GM18867 (cell line): ENCODE measurements at regions not wholly inside any gene's neighbourhood (a gene's known extent, or its start where the extent isn't known, plus 50 kb on each side); places are given as distances from the start of the nearest gene placed in this dataset.
"Not testable (repeated sequence)": the region's sequence is repeated elsewhere in the genome, so short reads cannot be mapped to it uniquely, and the experiment has no call there.

ENCODE experiments used
- ATAC-seq: cut with Tn5 transposase; IDR thresholded peaks from one replicate; pipeline ENCODE4 v1.9.1; 2021; ENCODE audit warnings: mild to moderate bottlenecking, moderate library complexity; ENCODE audit not compliant: unreplicated experiment

DNA sequence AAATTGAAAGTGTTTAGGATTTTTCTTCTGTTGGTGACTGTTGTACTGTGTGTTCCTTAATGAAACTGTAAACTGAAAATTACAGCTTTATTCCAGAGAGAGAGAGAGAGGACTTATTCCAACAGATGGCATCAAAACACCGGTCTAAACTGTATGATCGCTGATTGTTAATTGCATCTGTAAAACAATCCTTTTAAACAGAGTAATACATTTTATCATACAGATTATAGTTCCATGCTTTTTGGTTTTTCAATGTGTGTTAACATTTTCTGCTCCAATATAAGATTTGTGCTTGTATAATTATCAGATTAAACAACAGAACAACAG is 289.7 kb upstream of the DNAJC19 start:
- ATAC-seq = no peak

DNA sequence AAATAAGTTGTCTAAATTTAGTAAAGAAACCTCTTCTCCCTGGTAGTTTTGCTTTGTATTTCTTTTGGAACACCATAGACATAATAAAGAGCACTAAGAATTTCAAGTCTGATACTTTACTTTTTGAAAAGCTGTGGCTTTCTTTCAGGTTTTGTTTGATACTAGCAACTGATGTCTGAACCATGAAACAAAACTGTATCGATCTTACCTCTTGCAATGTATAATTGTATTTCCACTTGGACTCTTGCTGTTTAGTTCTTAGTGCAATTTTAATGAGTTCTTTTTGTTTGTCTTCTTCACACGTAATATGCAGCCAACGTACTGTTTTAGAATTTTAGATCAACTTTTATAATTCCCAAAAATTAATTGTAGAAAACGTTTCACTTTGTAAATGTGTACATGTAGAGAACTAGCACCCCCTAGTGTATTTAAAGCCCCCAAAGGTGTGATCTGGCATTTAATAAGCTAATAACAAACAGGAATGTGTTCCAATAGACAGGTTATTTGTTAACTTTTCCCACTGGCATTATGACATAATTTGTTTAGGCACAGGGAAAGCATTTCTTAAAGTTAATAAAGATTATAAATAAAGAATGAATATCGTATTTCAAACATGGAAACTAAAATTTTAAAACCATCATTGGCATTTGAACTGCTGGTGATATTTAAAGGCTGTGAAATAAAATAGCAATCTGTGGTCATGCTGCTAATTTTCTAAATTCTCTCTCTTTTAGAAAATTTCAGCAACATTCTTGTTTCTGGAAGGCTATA is 289.1 kb upstream of the DNAJC19 start:
- ATAC-seq = peak; percentile 40

DNA sequence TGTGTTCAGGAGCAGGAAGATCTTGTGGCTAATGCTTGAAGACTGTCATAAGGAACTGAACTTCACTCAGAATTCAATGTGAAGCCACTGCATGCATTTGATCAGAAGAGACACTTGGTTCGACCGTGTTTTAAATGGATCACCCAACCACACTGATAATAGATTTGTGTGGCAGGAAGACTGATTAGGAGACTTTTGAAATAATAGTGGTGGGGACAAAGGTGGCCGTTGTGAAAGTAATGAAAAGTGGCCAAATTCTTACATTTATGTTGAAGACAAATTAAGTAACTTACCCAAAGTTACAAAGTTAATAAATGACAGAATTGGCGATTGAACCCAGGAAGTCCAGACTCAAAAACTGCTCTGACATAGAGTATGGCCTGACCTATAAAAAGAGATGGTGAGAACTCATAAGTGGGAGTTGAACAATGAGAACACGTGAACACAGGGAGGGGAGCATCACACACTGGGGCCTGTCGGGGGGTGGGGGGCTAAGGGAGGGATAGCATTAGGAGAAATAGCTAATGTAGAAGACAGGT is 286.9 kb upstream of the DNAJC19 start:
- ATAC-seq = no peak

DNA sequence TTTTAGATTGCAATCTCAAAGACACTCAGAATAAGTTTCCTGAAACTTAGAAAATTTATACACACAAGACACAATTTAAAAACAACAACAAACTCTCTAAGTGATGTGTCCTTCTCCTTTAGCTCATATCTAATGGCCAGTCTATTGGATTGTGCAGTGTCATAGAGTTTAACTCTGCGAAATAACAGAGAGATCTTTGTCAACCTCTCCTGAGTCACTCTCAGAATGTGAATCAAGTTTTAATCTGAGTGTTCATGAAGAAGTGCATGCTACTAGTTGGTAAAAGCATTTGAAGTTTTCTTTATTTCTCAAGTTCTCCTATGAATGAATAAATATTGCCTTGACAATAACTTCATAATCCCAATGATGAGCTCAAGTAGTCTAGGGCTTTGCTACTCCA is 284.5 kb upstream of the DNAJC19 start:
- no peak for ATAC-seq

DNA sequence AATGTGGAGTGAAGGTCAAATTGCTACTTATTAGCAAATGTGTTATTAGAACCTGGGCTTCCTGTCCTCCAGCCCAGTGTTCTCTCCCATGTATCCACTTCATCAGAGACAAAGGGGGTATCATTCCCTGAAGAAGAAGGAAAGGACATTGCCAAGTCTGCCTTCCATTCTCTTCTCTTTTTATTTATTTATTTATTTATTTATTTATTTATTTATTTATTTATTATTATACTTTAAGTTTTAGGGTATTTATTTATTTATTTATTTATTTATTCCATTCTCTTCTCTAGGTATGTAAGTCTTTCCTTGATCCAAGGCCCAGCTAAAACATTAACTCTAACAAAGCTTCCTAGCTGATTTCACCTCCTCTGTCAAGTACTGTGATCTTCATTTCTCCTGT is 277.8 kb upstream of the DNAJC19 start:
- ATAC-seq = no peak

DNA sequence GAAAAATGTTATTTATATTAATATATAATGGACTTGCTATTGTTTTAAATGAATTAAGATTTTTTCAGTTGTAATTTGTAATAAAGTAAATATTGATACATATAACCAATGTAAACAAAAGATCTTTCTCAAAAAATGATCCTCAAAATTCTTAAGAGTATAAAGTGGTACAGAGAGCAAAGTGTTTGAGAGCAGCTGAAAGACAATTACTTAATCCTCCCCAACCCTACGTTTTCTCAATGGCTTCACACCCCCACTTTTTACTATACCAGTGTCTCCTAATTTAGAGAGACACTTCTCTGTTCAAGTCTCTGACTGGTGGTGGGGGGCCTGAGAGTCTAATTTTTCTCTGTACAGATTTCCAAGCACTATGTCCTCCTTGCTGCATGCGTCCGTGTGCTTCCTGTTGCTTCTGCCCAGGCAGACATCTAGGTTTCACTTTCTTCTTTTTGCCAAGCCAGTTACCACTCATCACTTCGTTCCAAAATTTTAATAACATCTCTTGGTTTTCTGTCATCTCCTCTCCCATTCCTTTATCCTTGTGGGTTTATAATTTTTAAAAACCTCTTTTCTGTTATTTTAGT is 276.3 kb upstream of the DNAJC19 start:
- peak; percentile 90 for ATAC-seq

DNA sequence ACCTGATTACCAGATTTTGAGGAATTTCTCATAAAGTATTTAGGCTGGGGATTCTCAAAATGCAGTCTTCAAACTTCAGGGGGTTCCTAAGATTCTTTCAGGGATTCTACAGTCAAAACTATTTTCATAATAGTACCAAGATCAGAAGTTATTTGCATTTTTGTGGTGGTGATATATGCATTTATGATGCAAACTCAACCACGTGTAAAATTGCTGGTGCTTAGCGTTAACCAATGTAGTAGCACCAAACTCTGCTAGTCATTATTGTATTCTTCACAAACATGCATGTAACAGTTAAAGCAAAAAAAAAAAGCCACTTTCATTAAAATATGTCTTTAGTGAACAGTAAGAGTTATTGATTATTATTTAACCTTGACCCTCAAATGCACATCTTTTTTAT is 274.9 kb upstream of the DNAJC19 start:
- peak; percentile 63 for ATAC-seq

DNA sequence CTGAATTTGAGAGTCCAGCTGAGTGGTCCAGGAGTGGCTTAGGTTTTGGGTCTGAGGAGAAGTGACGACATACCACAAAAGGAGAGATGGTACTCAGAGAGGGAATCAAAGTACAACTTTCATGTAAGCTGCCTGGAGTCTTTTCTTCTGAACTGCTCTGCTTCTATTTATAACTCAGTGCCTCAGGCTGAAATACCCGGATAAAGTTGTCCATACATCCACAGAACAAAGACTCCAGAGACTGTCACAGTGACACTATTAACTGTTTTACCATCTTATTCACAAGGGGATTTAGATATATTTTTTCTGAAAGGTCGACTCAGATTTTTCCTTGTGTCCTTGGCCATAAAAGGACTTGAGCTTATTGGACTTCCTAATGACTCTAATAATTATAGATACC is 264.3 kb upstream of the DNAJC19 start:
- ATAC-seq = no peak

DNA sequence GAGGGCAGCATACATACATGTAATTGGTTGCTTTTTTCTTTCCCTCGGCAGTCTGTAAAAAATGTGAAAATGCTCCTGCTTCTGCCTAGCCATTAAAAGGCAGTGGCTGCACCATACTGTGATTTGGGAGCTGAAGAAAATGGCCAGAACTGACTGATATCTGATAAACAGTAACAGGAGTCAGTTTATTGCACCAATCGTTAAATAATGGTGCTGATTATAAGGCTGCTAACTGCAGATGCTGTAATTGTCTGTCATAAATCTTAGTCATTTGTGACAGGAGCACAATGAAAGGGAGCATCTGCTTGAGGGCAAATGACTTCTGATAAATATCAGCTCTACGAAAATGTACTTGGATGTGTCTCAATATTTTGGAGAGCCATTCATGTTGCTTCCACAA is 263.1 kb upstream of the DNAJC19 start:
- ATAC-seq = no peak

DNA sequence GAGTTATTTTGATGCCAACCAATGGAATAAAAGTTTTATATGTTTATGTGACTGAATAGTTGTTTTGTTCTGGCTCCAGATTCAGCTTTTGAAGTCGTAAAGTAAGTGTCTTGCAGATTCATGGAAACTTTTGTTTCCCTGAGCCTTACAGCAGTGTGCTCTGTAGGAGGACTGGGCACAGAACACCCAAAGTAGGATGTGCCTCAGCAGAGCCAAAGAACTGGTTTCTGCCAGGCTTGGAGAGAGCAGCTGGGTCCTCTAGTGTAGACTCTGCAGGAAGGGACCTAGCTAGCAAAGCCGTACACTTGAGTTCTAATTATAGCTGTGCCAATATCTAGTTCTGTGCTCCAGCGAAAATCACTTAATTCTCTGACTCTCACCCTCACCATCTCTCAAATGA is 261.2 kb upstream of the DNAJC19 start:
- no peak for ATAC-seq

DNA sequence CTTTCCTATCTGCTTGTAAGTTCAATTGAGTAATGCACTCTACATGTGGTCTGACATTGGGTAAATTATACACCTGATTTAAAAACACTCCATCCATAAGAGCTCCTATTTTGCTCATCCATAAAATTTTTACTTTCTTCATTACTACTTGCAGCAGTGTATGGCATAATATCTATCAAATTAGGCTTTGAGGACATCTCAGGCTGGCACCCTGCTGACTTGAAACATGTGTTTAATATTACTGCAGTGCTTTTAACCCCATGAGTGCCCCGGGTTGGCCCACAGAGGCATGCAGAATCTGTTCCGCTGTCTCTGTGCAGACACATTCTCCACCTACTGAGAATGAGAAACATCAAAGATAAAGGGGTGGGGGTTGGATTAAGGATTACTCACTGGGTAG is 249.9 kb upstream of the DNAJC19 start:
- no peak for ATAC-seq

DNA sequence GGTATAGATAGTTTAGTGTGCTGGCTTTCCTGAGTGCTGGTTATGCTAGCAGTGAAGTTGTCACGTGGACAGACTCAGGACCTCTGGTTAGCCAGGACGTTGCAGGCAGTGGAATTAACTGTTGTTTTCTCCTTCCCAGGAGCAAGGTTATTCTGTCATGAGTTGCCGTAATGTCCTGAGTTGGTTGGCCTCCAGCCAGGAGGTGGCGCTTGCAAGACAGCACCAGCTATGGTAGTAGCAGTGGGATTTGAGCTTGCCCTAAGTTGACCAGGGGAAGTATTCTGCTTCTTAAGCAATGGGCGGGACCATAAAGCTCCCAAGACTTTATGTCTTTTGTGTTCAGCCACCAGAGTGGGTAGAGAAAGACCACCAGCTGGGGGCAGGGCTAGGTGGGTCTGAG is 240.7 kb upstream of the DNAJC19 start:
- ATAC-seq = no peak

DNA sequence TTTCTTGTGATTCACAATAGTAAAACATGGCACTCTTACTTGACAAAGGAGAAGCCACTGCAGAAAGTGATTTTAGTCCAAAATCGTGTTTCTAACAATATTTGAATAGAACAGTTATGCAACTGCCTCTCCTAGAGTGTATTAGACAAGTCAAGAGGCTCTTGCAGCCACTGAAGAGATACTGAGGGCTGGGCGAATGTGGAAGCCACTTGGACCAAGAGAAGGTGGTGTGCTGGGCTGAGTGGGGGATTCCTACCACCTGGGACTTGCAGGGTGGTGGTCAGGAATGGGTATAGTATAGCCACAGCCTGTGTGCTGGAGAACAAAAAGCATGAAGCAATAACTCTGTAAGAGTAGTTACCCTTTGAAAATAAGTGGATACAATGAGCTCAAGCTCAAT is 223.8 kb upstream of the DNAJC19 start:
- ATAC-seq = no peak

DNA sequence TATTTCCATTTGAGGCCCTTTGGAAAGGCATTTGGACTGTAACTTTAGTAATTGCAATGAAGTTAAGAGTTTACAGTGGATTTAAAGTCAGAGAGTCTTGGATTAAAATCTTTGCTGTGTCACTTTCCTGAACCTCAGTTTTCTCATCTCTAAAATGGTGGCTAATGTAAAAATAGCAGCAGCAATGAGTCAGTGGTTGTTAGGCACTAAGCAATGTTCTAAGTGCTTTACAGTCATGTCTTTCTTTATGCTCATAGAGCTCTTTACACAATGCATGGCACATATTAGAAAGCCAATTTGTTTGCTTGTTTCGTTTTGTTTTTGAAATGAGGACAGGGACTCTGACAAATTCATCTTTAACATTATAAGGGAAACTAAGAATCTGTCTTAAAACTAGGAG is 222.7 kb upstream of the DNAJC19 start:
- no peak for ATAC-seq

DNA sequence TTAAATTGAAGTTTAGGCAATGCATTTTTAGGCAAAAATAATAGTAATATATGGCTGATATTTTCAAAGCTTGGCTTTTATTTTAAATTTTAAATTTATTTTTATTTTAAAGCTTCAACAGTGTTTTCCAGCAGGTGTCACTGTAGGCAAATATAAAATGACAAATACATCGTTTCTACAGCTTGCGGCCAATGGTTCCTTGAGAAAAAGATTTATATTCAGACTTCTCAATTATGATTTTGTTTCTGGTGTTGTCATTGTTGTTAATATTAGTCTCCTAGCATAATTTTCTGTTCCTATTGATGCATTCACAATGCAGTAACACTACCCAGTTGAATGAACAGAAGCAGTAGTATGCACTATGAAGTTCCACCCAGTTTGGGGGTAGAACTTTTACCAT is 220.7 kb upstream of the DNAJC19 start:
- ATAC-seq = no peak

DNA sequence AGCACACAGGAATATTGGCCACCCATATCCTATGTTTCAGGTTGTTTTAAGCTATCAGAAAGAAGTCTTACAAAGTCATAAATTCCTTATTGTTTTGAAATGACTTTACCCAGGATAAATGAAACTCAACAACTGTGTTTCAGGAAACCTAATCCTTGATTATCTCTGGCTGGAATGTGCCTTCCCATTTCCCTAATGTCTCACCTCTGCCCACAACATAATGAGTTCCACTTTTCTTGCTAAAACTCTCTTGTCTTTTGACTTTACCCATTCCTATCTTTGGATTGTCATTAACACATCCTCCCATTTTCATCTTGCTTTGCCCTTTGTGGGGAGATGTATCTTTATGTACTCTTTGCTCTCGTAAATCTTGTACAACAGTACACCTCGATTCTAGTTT is 200.0 kb upstream of the DNAJC19 start:
- ATAC-seq = no peak

DNA sequence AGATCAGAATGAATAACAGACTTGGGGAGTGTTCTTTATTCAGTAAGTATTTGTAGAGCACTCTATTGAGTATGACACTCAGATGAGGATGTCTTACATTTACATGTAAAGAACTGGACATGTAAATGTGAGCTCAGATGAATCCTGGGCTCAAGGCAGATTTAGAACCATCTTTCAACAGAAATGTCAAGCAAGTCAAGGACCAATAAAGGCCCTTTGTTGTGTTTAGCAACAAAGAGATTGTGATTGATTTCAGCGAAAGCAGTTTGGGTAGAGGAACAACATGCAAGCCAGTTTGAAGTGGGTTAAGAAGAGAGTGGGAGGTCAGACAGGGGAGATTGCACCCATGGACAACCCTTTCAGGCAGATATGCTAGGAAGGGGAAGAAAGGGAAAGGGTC is 194.2 kb upstream of the DNAJC19 start:
- ATAC-seq = no peak

DNA sequence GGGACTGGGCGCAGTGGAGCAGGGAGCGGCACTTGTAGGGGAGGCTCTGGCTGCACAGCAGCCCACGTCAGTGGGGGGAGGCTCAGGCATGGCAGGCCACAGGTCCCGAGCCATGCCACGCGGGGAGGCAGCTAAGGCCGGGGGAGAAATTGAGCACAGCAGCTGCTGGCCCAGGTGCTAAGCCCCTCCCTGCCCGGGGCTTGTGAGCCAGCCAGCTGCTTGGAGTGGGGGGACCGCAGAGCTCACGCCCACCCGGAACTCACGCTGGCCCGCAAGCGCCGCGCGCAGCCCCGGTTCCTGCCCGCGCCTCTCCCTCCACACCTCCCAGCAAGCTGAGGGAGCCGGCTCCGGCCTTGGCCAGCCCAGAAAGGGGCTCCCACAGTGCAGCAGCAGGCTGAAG is 193.5 kb upstream of the DNAJC19 start:
- ATAC-seq = not testable (repeated sequence)

DNA sequence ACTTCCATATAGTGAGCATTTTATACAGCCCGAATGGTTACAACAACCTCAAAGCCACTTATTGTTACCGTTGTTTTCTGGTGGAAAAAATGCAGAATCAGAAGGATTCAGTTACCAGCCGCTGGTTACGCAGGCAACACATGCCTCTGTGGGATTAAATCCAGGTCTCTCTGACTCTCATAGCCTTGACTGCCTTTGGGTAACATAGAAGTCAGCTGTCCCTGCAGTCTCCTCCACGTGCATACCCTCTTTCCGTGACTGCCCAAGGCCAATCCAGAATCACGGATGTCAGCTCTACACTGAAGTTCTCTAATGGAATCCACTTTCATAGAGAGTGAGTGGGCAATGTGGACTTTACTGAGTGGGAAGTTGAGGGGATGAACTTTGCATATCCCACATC is 189.5 kb upstream of the DNAJC19 start:
- no peak for ATAC-seq

DNA sequence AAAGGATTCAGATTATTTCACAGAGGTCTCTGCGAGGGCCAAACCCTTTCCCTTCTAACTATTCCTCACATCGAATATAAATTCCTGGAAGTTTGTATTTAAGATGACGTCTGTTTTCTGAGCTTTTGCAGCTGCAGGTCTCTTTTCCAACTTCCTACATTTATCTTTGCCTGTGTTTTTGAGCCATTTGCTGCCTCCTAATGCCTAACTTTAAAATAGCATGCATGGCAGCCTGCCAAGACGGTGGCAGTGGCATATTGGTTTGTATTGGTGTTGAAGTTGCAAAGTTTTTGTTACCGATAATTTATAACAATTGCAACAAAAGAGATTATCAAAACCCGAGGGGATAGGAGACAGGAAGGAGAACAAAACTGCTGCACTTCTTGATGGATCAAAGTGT is 187.1 kb upstream of the DNAJC19 start:
- peak; percentile 77 for ATAC-seq

DNA sequence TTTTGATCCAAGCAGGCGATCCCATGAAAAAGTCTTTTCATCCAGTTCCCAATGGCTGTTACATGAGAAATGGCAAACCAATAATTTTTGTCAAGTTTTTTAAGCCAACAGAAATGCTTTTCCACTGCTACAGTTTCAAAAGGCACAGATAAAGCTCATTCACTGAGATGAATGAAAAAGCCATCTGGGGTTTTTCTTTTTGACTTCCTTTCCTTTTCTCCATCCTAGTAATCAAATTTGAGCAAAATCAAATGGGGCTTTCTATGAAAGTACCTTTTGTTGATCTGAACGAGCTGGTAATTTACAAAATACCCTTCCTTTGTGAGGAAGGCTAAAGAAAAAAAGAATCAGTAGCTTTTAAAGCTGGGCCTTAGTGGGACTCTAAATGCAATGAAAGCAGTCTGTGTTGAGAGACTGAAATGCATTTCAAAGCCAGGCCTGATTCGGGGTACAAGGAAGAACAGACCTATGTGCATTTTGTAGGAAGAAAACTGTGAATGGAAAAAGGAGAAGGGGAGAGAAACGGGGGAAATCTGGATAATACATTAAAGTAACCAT is 185.2 kb upstream of the DNAJC19 start:
- ATAC-seq = no peak

DNA sequence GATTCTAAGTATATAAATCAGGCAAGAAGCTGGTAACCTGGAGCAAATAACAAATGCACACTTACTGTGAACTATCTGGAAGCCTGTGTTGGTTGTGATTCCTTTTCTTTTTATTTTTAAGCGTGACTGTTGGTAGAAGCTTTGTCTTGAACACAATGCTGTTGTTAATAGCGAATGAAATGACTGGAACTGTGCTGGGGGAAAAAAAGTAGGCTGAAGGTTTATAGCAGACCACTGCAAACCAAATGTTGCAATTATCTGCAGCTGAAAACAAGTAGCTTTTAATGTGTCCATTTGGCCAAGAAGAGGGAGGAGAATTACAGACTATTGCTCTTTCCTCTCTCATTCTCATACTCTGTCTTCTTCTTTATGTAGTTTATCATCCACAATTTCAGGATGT is 184.5 kb upstream of the DNAJC19 start:
- ATAC-seq = no peak

DNA sequence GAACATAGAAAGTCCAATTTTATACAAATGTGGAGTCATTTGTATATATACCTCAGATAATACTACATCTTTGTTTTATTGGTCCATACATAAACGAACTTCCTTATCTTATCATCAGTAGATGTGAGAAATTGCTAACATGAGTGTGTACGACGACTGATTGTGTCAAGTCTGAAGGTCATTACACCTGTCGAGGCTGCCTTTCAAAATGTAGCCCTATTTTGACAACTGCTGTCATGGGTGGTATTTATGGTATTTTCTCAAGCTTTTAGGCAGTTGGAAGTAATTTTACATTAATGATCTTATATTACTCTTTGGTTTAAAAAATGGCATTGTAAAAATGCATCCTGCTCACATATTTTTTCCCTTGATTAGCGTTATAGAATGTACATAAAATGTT is 183.7 kb upstream of the DNAJC19 start:
- ATAC-seq = no peak
